Fibroblast of lung (primary cell): ENCODE measurements at regions not wholly inside any gene's neighbourhood (a gene's known extent, or its start where the extent isn't known, plus 50 kb on each side); places are given as distances from the start of the nearest gene placed in this dataset.
"Not testable (repeated sequence)": the region's sequence is repeated elsewhere in the genome, so short reads cannot be mapped to it uniquely, and the experiment has no call there.

ENCODE experiments used
- DNase-seq, 2 donors: peaks; one replicate each; pipeline versions ENCODE4 v3.0.0 to v3.0.0-alpha.2; 2010; ENCODE audit warnings: low read depth in 2 of 2
- H2AFZ ChIP-seq: 2 replicates; pipeline ENCODE4 v1.5.1; 2012; ENCODE audit warnings: low read length, control low read depth, inconsistent platforms
- H3K27ac ChIP-seq: 2 replicates; pipeline ENCODE4 v1.5.1; 2011; ENCODE audit warnings: low read length, control low read depth; ENCODE audit not compliant: insufficient read depth
- H3K27me3 ChIP-seq: 2 replicates; pipeline ENCODE4 v1.5.1; 2011; ENCODE audit warnings: mild to moderate bottlenecking, low read length; ENCODE audit not compliant: control insufficient read depth, insufficient read depth
- H3K36me3 ChIP-seq: 2 replicates; pipeline ENCODE4 v1.5.1; 2011; ENCODE audit warnings: low read length; ENCODE audit not compliant: control insufficient read depth, insufficient read depth
- H3K4me1 ChIP-seq: 2 replicates; pipeline ENCODE4 v1.5.1; 2011; ENCODE audit warnings: low read length; ENCODE audit not compliant: control insufficient read depth, insufficient read depth; ENCODE audit errors: extremely low read depth
- H3K4me2 ChIP-seq: 2 replicates; pipeline ENCODE4 v1.5.1; 2011; ENCODE audit warnings: low read length, control low read depth; ENCODE audit not compliant: insufficient read depth; ENCODE audit errors: extremely low read depth
- H3K4me3 ChIP-seq, 4 experiments: fragments of 200-600 bp in 1 of 4; sonication (generic) in 1 of 4; replicated peaks in 1 of 4; 2 replicates each; pipeline ENCODE4 v1.5.1; 2011 to 2016; ENCODE audit warnings: low read length in 4 of 4, low read depth in 3 of 4, mild to moderate bottlenecking in 3 of 4, control low read depth in 2 of 4, inconsistent platforms in 1 of 4, mixed read lengths in 1 of 4; ENCODE audit not compliant: insufficient read depth in 1 of 4; ENCODE audit errors: control extremely low read depth in 1 of 4
- H3K79me2 ChIP-seq: 2 replicates; pipeline ENCODE4 v1.5.1; 2012; ENCODE audit warnings: mild to moderate bottlenecking, low read length, inconsistent platforms; ENCODE audit not compliant: control insufficient read depth, insufficient read depth
- H3K9ac ChIP-seq: 2 replicates; pipeline ENCODE4 v1.5.1; 2011; ENCODE audit warnings: mild to moderate bottlenecking, low read length, control low read depth; ENCODE audit not compliant: insufficient read depth
- H3K9me3 ChIP-seq: 2 replicates; pipeline ENCODE4 v1.5.1; 2012; ENCODE audit warnings: low read depth, low read length; ENCODE audit not compliant: control insufficient read depth, insufficient read depth
- H4K20me1 ChIP-seq: 2 replicates; pipeline ENCODE4 v1.5.1; 2011; ENCODE audit warnings: low read length; ENCODE audit not compliant: control insufficient read depth, insufficient read depth; ENCODE audit errors: extremely low read depth
- CTCF ChIP-seq, 2 donors: IDR thresholded peaks in 1 of 2; conservative IDR thresholded peaks in 1 of 2; 1 replicate in 1 of 2; 2 replicates in 1 of 2; pipeline ENCODE4 v1.5.1; 2011 to 2012; ENCODE audit warnings: low read length in 2 of 2, control low read depth in 1 of 2, inconsistent platforms in 1 of 2, low read depth in 1 of 2, mild to moderate bottlenecking in 1 of 2
- EZH2 ChIP-seq: IDR thresholded peaks from 2 replicates; pipeline ENCODE4 v1.5.1; 2012; ENCODE audit warnings: low read length, control low read depth, mild to moderate bottlenecking; ENCODE audit errors: missing control alignments

GRCh38 chr2:175786471-175787124 lies 215.5 kb downstream of the LNPK start:
- no peaks in the 10 kb centered on the region for H3K9me3 ChIP-seq
- no peak overlapping the region for H3K4me3 ChIP-seq
- no peak overlapping the region for H3K4me2 ChIP-seq
- no peak overlapping the region for H3K9ac ChIP-seq
- H3K27ac ChIP-seq, result no peak overlapping the region
- H3K36me3 ChIP-seq, result no peaks in the 10 kb centered on the region
- no peak overlapping the region for H2AFZ ChIP-seq
- no peak for DNase-seq
- no peaks in the 10 kb centered on the region for H3K27me3 ChIP-seq
- no peaks in the 10 kb centered on the region for H4K20me1 ChIP-seq
- TF ChIP-seq CTCF (conservative IDR thresholded peaks at IDR 0.05 in 1 of 2, IDR thresholded peaks at IDR 0.05 in 1 of 2; ENCODE audit: low read depth in 1 of 2, low read length in 2 of 2), result no peak
- TF ChIP-seq EZH2, result no peak
- no peaks in the 10 kb centered on the region for H3K4me1 ChIP-seq
- H3K79me2 ChIP-seq, result no peaks in the 10 kb centered on the region

- not testable (repeated sequence) for DNase-seq, H2AFZ ChIP-seq, H3K9me3 ChIP-seq, H3K4me2 ChIP-seq, H4K20me1 ChIP-seq, H3K27me3 ChIP-seq, H3K4me1 ChIP-seq, H3K79me2 ChIP-seq, H3K27ac ChIP-seq, H3K36me3 ChIP-seq, H3K9ac ChIP-seq, H3K4me3 ChIP-seq
Measured at GRCh38 chr2:175777337-175777736, 224.7 kb downstream of the LNPK start.

- no peak for TF ChIP-seq CTCF (conservative IDR thresholded peaks at IDR 0.05 in 1 of 2, IDR thresholded peaks at IDR 0.05 in 1 of 2; ENCODE audit: low read depth in 1 of 2, low read length in 2 of 2)
- TF ChIP-seq EZH2, result no peak
- Histone ChIP-seq H4K20me1 (no peaks in the 10 kb centered on the region), H3K27ac (no peak overlapping the region), H3K9me3 (no peaks in the 10 kb centered on the region), H3K4me3 (no peak overlapping the region), H3K9ac (no peak overlapping the region), H3K27me3 (no peaks in the 10 kb centered on the region), H3K36me3 (no peaks in the 10 kb centered on the region), H3K4me2 (no peak overlapping the region), H2AFZ (no peak overlapping the region), H3K4me1 (no peaks in the 10 kb centered on the region), H3K79me2 (no peaks in the 10 kb centered on the region)
- DNase-seq, result no peak
Measured at GRCh38 chr2:175769200-175769599, 232.9 kb downstream of the LNPK start.
